Heart left ventricle (tissue), 16 donors: ENCODE measurements at regions not wholly inside any gene's neighbourhood (a gene's known extent, or its start where the extent isn't known, plus 50 kb on each side); places are given as distances from the start of the nearest gene placed in this dataset.

Source experiments
- ATAC-seq, 4 donors: fragments of 200-7000 bp; cut with Tn5 transposase; one replicate each; pipeline ENCODE4 v1.9.1; 2020 to 2022; ENCODE audit warnings: moderate library complexity in 4 of 4, mild to moderate bottlenecking in 3 of 4, moderate number of reproducible peaks in 1 of 4
- DNase-seq, 5 donors: peaks; one replicate each; pipeline ENCODE4 v3.0.0-alpha.2; 2020
- H3K27ac ChIP-seq, 12 donors: fragments of 200-600 bp; sonication (generic) in 4 of 12; one replicate each; pipeline versions ENCODE4 v1.5.0 to v1.8.0; 2016 to 2022; ENCODE audit warnings: mild to moderate bottlenecking in 2 of 12
- H3K27me3 ChIP-seq, 9 donors: fragments of 200-600 bp; sonication (generic) in 2 of 9; one replicate each; pipeline versions ENCODE4 v1.5.1 to v1.8.0; 2016 to 2022; ENCODE audit warnings: mild to moderate bottlenecking in 3 of 9
- H3K36me3 ChIP-seq, 9 donors: fragments of 200-600 bp; sonication (generic) in 2 of 9; one replicate each; pipeline versions ENCODE4 v1.5.0 to v1.8.0; 2018 to 2022; ENCODE audit warnings: mild to moderate bottlenecking in 2 of 9
- H3K4me1 ChIP-seq, 12 donors: fragments of 200-600 bp; sonication (generic) in 4 of 12; one replicate each; pipeline versions ENCODE4 v1.5.0 to v1.8.0; 2016 to 2022; ENCODE audit warnings: mild to moderate bottlenecking in 3 of 12
- H3K4me3 ChIP-seq, 12 donors: fragments of 200-600 bp; sonication (generic) in 4 of 12; one replicate each; pipeline versions ENCODE4 v1.5.0 to v1.8.0; 2017 to 2022; ENCODE audit warnings: mild to moderate bottlenecking in 9 of 12, moderate library complexity in 4 of 12
- H3K9me3 ChIP-seq, 12 donors: fragments of 200-600 bp; sonication (generic) in 4 of 12; one replicate each; pipeline versions ENCODE4 v1.5.0 to v1.8.0; 2016 to 2022; ENCODE audit warnings: mild to moderate bottlenecking in 1 of 12
- CTCF ChIP-seq, 12 donors: fragments of 200-600 bp; sonication (generic) in 4 of 12; IDR thresholded peaks; one replicate each; pipeline versions ENCODE4 v1.5.0 to v1.8.0; 2018 to 2022; ENCODE audit warnings: antibody characterized with exemption in 12 of 12, mild to moderate bottlenecking in 5 of 12
- POLR2A ChIP-seq, 2 donors: fragments of 450-650 bp; IDR thresholded peaks; one replicate each; pipeline ENCODE4 v1.6.1; 2017; ENCODE audit warnings: antibody characterized with exemption in 2 of 2, mild to moderate bottlenecking in 2 of 2, moderate library complexity in 2 of 2
- WGBS, 4 donors: extraction: QIAGEN DNeasy Blood & Tissue Kit in 2 of 4; methylation state at CpG; one replicate each; pipeline versions ENCODE4 v1.1.5 to v1.1.7; 2013 to 2018; 5-methylcytosine and 5-hydroxymethylcytosine counted together
- intact Hi-C, 10 donors: fragments of 100-400 bp; cut with DNase I; formaldehyde crosslinking; loops; one replicate each; pipeline versions ENCODE4 v1.11.1 to v1.14.2; 2022
- donor health status: ischemic (EF 13 %, LVEDD 7.1; RV severe dilation, severe dysfunction).
- donor health status: healthy with polysubstance abuse.
- donor health status: DM: no; HTN: yes; CAD: no.
- donor health status: DM: no; HTN: no; CAD: no.
- donor health status: ischemic (EF 25% LVEDD 6.9; RV normal size, moderate dysfunction).
- donor health status: ischemic (EF 25% LVEDD 5.7; RV mildly dilated, moderate dysfunction).
- donor health status: healthy.
- donor health status: DM: yes; HTN: yes; CAD: no.
- donor health status: ischemic (EF 35%, LVEDD 5.7; RV mildly dilated, moderate dysfunction).
- donor health status: nonischemic (EF 11% LVEDD 7.7; RV severe dilation, severe dysfunction).
- donor health status: DM: yes; HTN: yes; CAD: no.
- donor health status: PGD.
- donor health status: ischemic (EF 29% LVEDD 5.4; RV normal size, mild dysfunction).
- donor health status: nonischemic (EF 23%, LVEDD 6.1; RV moderate dilation, normal function).

GRCh38 chr5:167899490-167900070, 391.9 kb upstream of the WWC1 start:
- ATAC-seq = no peak

GRCh38 chr5:167900340-167900935, 391.0 kb upstream of the WWC1 start:
- Histone ChIP-seq H3K4me3 (no peak overlapping the region), H3K27me3 (peaks cover 0 to 13% (median 0%) of the 10 kb centered on the region in 9 donors), H3K4me1 (no peaks in the 10 kb centered on the region), H3K9me3 (no peaks in the 10 kb centered on the region), H3K36me3 (no peaks in the 10 kb centered on the region), H3K27ac (no peak overlapping the region)
- ATAC-seq = no peak
- WGBS, 4 donors = 71 to 78% (median 75%) methylated on average over 6 of the region's 6 CpGs
- intact Hi-C loops = no loop called here
- TF ChIP-seq POLR2A (IDR thresholded peaks at IDR 0.05) (no peak), CTCF (IDR thresholded peaks at IDR 0.05) (no peak)
- no peak for DNase-seq

More at GRCh38 chr5:167899490-167900070, 391.9 kb upstream of the WWC1 start:
- WGBS, 4 donors = 67 to 79% (median 70%) methylated on average over 8 of the region's 8 CpGs
- no peak for TF ChIP-seq CTCF (IDR thresholded peaks at IDR 0.05)
- TF ChIP-seq POLR2A (IDR thresholded peaks at IDR 0.05) = no peak
- no peaks in the 10 kb centered on the region for H3K9me3 ChIP-seq
- H3K36me3 ChIP-seq = no peaks in the 10 kb centered on the region
- H3K27me3 ChIP-seq = peaks cover 0 to 13% (median 0%) of the 10 kb centered on the region in 9 donors
- intact Hi-C loops = no loop called here
- no peak for DNase-seq
- H3K4me3 ChIP-seq = no peak overlapping the region
- no peaks in the 10 kb centered on the region for H3K4me1 ChIP-seq
- no peak overlapping the region for H3K27ac ChIP-seq

- no peak for TF ChIP-seq POLR2A (IDR thresholded peaks at IDR 0.05)
- TF ChIP-seq CTCF (IDR thresholded peaks at IDR 0.05) = no peak
- Histone ChIP-seq H3K4me3 (no peak overlapping the region), H3K27me3 (peaks cover 0 to 13% (median 0%) of the 10 kb centered on the region in 9 donors), H3K4me1 (no peaks in the 10 kb centered on the region), H3K9me3 (no peaks in the 10 kb centered on the region), H3K36me3 (no peaks in the 10 kb centered on the region), H3K27ac (no peak overlapping the region)
- intact Hi-C loops = no loop called here
- 34 to 50% (median 47%) methylated on average over 9 of the region's 9 CpGs for WGBS, 4 donors
- ATAC-seq = no peak
- no peak for DNase-seq
Measured at GRCh38 chr5:167902298-167902697, 389.1 kb upstream of the WWC1 start.

- Histone ChIP-seq H3K9me3 (no peaks in the 10 kb centered on the region), H3K36me3 (no peaks in the 10 kb centered on the region), H3K27me3 (peaks cover 0 to 13% (median 0%) of the 10 kb centered on the region in 9 donors), H3K4me3 (no peak overlapping the region), H3K27ac (no peak overlapping the region), H3K4me1 (no peaks in the 10 kb centered on the region)
- DNase-seq = no peak
- no peak for ATAC-seq
- WGBS, 4 donors = 91 to 93% (median 91%) methylated on average over 4 of the region's 4 CpGs
- TF ChIP-seq POLR2A (IDR thresholded peaks at IDR 0.05) (no peak), CTCF (IDR thresholded peaks at IDR 0.05) (no peak)
- intact Hi-C loops = no loop called here
Measured at GRCh38 chr5:167903243-167903642, 388.2 kb upstream of the WWC1 start.
